Thymus (tissue), 11 donors: ENCODE measurements at regions not wholly inside any gene's neighbourhood (a gene's known extent, or its start where the extent isn't known, plus 50 kb on each side); places are given as distances from the start of the nearest gene placed in this dataset.
A peak's percentile ranks its signal among the peaks of the same experiment; 100 is the strongest.

ENCODE experiments used
- DNase-seq, 9 donors: peaks; one replicate each; pipeline ENCODE4 v3.0.0-alpha.2; 2013; ENCODE audit warnings: low spot score in 9 of 9, low read depth in 6 of 9, missing footprints in 1 of 9
- H3K27ac ChIP-seq, 2 donors: one replicate each; pipeline ENCODE4 v1.5.1; 2013; ENCODE audit warnings: control low read depth in 1 of 2, low read depth in 1 of 2, low read length in 1 of 2, mild to moderate bottlenecking in 1 of 2, moderate library complexity in 1 of 2
- H3K27me3 ChIP-seq, 2 donors: one replicate each; pipeline ENCODE4 v1.5.1; 2013; ENCODE audit warnings: low read length in 1 of 2; ENCODE audit not compliant: control insufficient read depth in 2 of 2, insufficient read depth in 1 of 2
- H3K36me3 ChIP-seq, 2 donors: one replicate each; pipeline ENCODE4 v1.5.1; 2013; ENCODE audit warnings: low read length in 1 of 2, mild to moderate bottlenecking in 1 of 2, moderate library complexity in 1 of 2; ENCODE audit not compliant: control insufficient read depth in 2 of 2, insufficient read depth in 2 of 2
- H3K4me1 ChIP-seq, 2 donors: one replicate each; pipeline ENCODE4 v1.5.1; 2013; ENCODE audit warnings: low read length in 2 of 2; ENCODE audit not compliant: control insufficient read depth in 2 of 2, insufficient read depth in 2 of 2
- H3K4me3 ChIP-seq, 2 donors: one replicate each; pipeline ENCODE4 v1.5.1; 2013; ENCODE audit warnings: low read length in 2 of 2, control low read depth in 1 of 2, mild to moderate bottlenecking in 1 of 2
- H3K9me3 ChIP-seq, 2 donors: one replicate each; pipeline ENCODE4 v1.5.1; 2013; ENCODE audit warnings: low read length in 1 of 2, mild to moderate bottlenecking in 1 of 2; ENCODE audit not compliant: control insufficient read depth in 2 of 2, insufficient read depth in 1 of 2
- WGBS: extraction: QIAGEN DNeasy Blood & Tissue Kit; methylation state at CpG from one replicate; pipeline ENCODE4 v1.1.7; 2013; 5-methylcytosine and 5-hydroxymethylcytosine counted together
- donor health status: healthy.

DNA sequence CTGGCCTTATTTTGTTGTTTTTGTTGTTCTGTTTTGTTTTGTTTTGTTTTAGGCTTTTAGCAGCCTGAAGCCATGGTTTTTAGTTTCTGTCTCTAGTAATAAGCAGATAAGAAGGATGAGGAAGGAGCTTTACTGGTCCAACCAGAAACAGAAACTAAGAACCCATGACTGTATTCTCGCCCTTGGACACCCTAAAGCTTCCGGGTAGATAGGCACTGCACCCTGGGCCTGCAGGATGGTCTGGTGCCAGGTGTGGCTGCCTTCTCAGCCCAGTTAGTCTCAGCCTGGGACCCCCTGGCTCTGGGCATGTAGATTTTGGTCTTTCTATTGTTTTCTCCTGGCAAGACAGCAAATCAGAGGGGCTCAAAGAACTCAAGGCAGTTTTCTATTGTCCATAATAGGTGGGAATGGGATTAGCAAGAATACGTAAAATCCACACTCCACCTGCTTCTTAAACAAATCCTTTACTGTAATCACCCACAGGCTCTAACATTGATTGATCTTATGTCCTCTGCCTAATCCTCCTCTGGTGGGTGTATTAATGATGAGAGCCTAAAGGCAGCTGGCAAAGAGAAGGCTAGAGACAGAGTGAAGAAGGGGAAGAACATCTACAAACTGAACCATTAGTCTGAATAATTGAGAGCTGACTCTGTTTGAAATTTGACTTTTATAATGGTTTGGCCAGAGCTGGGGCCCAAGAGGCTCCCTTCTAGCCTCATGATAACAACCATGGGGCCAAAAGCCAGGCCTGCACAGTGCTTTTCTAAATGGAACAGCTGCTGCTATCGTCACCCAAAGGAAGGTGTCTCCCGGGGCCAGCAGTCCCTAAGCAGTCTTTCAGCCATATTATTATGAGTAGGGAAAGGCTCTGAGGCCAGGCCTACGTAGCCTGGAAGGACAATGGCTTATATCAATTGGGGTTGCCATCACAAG lies 106.8 kb upstream of the ATP1A1 start:
- 97% methylated on average over 6 of the region's 6 CpGs for WGBS
- no peak for DNase-seq
- H3K4me1 ChIP-seq: peaks cover 0 to 12% of the 10 kb centered on the region in 2 donors

DNA sequence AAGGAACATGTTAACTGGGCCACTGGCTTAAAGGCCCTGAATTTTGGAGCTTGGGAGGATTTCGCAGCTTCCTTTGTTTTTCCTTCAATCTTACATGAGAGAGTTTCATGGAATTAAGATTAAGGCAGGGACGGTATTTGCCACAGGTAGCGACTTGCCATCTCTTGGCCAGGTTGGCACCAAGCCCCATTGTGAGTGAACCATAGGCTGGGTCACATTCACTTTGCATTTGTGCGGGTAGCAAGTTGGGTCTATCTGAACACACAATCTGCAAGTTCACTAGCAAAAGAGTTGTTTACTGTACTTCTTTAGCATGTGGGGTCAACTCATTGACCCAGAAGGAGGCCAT lies 106.2 kb upstream of the ATP1A1 start:
- peaks cover 0 to 12% of the 10 kb centered on the region in 2 donors for H3K4me1 ChIP-seq
- H3K27me3 ChIP-seq: no peaks in the 10 kb centered on the region
- H3K4me3 ChIP-seq: no peak overlapping the region
- 98% methylated on average over 4 of the region's 4 CpGs for WGBS
- no peak overlapping the region for H3K27ac ChIP-seq
- H3K36me3 ChIP-seq: no peaks in the 10 kb centered on the region
- H3K9me3 ChIP-seq: no peaks in the 10 kb centered on the region
- no peak for DNase-seq

More for the DNA sequence above, 106.8 kb upstream of the ATP1A1 start:
- Histone ChIP-seq H3K27me3 (no peaks in the 10 kb centered on the region), H3K9me3 (no peaks in the 10 kb centered on the region), H3K27ac (no peak overlapping the region), H3K4me3 (no peak overlapping the region), H3K36me3 (no peaks in the 10 kb centered on the region)

DNA sequence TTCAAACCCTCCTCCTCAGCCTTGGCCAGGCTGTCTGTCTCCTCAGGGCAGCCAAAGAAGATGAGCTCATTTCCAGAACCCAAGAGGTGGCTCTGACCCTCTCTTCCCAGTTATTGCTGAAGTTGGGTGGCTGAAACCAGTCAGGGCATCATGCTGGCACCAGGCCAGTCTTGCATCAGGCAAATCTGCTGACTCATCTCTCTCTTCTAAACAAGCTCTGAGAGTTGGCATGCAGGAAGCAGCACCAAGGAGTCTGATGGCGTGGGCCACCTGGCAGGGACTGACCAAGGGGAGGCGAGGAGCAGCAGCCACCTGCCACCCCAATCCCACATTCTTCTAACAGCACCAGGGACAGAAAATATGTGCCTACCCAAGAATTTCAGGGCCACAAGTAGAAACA lies 104.8 kb upstream of the ATP1A1 start:
- Histone ChIP-seq H3K4me1 (peaks cover 3% of the 10 kb centered on the region in 2 donors), H3K27ac (no peak overlapping the region), H3K36me3 (no peaks in the 10 kb centered on the region), H3K4me3 (no peak overlapping the region), H3K27me3 (no peaks in the 10 kb centered on the region), H3K9me3 (no peaks in the 10 kb centered on the region)
- 43% methylated on average over 2 of the region's 2 CpGs for WGBS
- DNase-seq: no peak

DNA sequence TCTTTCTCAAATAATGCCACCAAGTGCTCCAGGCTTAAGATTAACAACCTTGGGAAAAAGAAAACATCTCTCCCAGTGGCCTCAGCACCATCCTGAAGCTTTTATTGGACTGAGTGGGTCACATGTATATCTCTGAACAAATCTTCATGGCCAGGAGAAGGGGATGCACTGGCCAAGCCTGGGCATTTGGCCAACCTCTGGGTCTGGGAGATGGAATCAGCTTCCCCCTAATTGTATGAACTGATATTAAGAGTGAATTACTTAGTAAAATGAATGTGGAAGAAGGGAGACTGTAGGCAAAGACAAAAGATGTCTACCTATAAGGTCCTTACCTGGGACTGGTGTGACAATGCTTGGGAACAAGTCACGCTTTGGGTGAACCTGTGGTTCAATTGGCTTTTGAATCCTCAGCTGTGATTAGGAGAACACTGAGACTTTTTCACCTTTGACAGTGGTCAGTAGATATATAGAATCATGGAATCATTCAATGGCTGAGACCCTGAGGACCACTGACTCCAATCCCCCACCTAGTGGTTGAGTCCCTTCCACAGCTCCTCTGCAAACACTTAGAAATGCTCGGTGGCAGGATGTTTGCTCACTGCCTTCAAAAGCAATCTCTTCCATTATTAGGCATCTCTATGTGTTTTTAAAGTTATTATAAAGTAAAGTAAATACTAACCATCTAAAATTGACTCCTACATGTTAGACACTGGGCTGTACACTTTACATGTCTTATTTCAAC lies 102.6 kb upstream of the ATP1A1 start:
- 90% methylated on average over 2 of the region's 2 CpGs for WGBS
- no peak overlapping the region for H3K27ac ChIP-seq
- no peak overlapping the region for H3K4me3 ChIP-seq
- H3K36me3 ChIP-seq: no peaks in the 10 kb centered on the region
- no peaks in the 10 kb centered on the region for H3K27me3 ChIP-seq
- H3K4me1 ChIP-seq: peaks cover 3 to 11% of the 10 kb centered on the region in 2 donors
- H3K9me3 ChIP-seq: no peaks in the 10 kb centered on the region
- no peak for DNase-seq

DNA sequence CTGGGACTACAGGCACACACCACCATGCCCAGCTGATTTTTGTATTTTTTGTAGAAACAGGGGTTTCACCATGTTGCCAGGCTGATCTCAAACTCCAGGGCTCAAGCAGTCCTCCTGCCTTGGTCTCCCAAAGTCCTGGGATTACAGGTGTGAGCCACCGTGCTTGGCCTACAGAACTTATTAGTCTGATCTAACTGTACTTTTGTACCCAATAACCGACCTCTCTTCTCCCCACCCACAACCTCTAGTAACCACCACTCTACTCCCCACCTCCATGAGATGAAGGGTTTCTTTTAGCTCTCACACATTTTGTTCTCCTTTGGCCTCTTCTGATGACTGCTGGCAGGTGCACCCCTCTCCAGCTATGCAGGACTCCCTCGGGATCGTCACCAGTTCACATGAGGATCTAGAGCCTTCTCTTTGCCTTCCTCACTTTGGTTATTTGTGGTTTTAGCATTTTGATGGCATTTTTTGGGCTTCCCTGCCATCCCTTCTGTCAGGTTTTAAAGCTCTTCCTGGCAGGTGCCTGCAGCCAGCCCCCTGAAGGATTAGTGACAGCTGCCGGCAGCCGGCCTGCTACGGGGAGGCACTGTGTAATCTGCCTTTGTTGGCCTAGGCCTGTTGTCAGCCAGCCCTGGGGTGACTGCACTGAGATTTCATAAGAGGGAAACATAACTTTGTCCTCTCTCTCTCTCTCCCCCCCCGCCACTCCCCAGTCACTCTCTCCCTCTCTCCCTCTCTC lies 99.8 kb upstream of the ATP1A1 start:
- Histone ChIP-seq H3K27ac (peak overlapping the region in 1 of 2 donors; percentile 19), H3K4me3 (no peak overlapping the region), H3K36me3 (no peaks in the 10 kb centered on the region), H3K27me3 (no peaks in the 10 kb centered on the region), H3K9me3 (no peaks in the 10 kb centered on the region), H3K4me1 (peaks cover 1 to 11% of the 10 kb centered on the region in 2 donors)
- DNase-seq: peak in 5 of 9 donors; percentile 6 to 50 (median 21)
- WGBS: 62% methylated on average over 7 of the region's 8 CpGs

DNA sequence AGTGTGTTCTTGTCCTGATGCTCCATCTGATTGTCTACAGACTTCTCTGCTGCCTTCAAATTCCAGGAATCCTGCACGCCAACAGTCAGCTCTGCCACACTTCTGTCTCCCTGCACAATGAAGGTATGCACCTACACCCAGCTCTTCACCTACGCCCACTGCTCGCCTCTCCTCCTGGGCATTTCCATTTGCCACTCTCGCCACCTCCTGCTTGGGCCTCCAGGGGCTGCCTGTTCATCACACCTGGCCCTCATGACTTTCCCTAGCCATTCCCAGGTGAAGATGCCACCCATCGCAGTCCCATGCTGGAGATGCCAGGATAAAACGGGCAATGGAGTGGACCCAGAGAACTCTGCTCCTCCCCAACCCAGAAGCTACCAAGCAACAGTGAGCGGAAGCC lies 96.5 kb upstream of the ATP1A1 start:
- DNase-seq: no peak
- Histone ChIP-seq H3K27me3 (no peaks in the 10 kb centered on the region), H3K27ac (no peak overlapping the region), H3K4me3 (no peak overlapping the region), H3K9me3 (no peaks in the 10 kb centered on the region), H3K4me1 (peaks cover 0 to 11% of the 10 kb centered on the region in 2 donors), H3K36me3 (no peaks in the 10 kb centered on the region)
- over 99% methylated on average over 7 of the region's 7 CpGs for WGBS

DNA sequence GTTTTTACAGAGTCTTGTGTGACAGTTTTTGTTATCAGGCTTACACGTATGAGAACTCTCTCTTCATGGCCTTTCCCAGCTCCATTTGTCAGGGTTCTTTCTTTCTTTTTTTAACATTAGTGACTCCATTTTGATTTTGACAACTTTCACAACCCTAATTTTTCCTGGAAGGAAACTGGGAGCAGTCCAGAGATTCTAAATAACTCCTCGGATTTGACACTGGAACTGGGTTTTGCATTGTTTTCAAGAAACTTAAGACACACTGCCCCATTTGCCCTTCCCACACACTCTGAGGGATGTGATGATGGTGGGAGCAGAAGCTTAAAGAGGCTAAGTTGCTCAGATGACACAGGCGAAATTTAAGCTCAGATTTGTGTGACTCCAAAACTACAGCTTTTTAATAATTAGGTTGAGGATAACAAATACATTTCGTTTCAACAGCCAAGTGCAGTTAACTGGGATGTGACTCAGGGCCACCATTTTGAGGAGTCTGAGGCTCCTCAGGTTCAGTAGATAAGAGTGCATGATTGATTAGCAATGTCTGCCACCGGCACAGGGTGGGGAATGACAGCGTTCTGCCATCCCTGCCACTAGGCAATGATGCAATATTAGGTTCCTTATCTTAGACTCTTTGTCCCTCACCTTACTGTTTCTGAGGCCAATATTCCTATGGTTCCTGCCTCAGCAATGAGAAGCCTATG lies 95.1 kb upstream of the ATP1A1 start:
- 95% methylated on average over 6 of the region's 6 CpGs for WGBS
- no peaks in the 10 kb centered on the region for H3K36me3 ChIP-seq
- no peak for DNase-seq
- no peaks in the 10 kb centered on the region for H3K27me3 ChIP-seq
- no peak overlapping the region for H3K27ac ChIP-seq
- H3K9me3 ChIP-seq: no peaks in the 10 kb centered on the region
- H3K4me1 ChIP-seq: peaks cover 0 to 10% of the 10 kb centered on the region in 2 donors
- H3K4me3 ChIP-seq: no peak overlapping the region

DNA sequence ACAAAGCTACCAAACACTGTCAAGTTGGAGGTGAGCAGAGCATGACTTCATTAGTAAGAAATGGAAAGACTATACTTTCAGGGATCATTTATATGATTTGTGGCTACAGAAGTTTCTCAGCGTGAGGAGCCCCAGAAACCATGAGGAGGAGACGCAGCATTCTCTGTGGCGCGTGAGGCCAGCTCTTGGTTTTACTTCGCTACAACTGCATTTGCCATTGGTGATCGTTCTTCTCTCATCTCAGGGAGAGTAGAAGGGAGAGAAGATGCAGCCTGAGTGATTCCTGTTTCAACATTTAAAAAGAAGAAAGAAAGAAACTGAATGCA lies 94.5 kb upstream of the ATP1A1 start:
- no peak overlapping the region for H3K27ac ChIP-seq
- H3K36me3 ChIP-seq: no peaks in the 10 kb centered on the region
- H3K9me3 ChIP-seq: no peaks in the 10 kb centered on the region
- no peak overlapping the region for H3K4me3 ChIP-seq
- 97% methylated on average over 6 of the region's 6 CpGs for WGBS
- H3K4me1 ChIP-seq: peaks cover 0 to 5% of the 10 kb centered on the region in 2 donors
- no peaks in the 10 kb centered on the region for H3K27me3 ChIP-seq
- no peak for DNase-seq
